GM18519 (cell line): ENCODE measurements at regions not wholly inside any gene's neighbourhood (a gene's known extent, or its start where the extent isn't known, plus 50 kb on each side); places are given as distances from the start of the nearest gene placed in this dataset.

ENCODE experiments used
- ATAC-seq: cut with Tn5 transposase; IDR thresholded peaks from one replicate; pipeline ENCODE4 v1.9.1; 2021; ENCODE audit warnings: mild to moderate bottlenecking, moderate library complexity; ENCODE audit not compliant: unreplicated experiment, low FRiP score

GRCh38 chr4:53656421-53656981 is 65.2 kb upstream of the LNX1 start:
- no peak for ATAC-seq

- no peak for ATAC-seq
These were observed 63.0 kb upstream of the LNX1 start for GRCh38 chr4:53654300-53654758.

GRCh38 chr4:53653484-53654053 is 62.3 kb upstream of the LNX1 start:
- peak; percentile 39 for ATAC-seq

- ATAC-seq: no peak
These were observed 60.0 kb upstream of the LNX1 start for GRCh38 chr4:53651156-53651735.

- no peak for ATAC-seq
These were observed 58.1 kb upstream of the LNX1 start for GRCh38 chr4:53649357-53649756.

- no peak for ATAC-seq
These were observed 56.3 kb upstream of the LNX1 start for GRCh38 chr4:53647547-53647946.

- no peak for ATAC-seq
These were observed 55.5 kb upstream of the LNX1 start for GRCh38 chr4:53646795-53647194.

- ATAC-seq: no peak
These were observed 53.8 kb upstream of the LNX1 start for GRCh38 chr4:53645108-53645507.

- ATAC-seq: no peak
These were observed 53.3 kb upstream of the LNX1 start for GRCh38 chr4:53644607-53645006.
